ENCODE measurements at regions not wholly inside any gene's neighbourhood (a gene's known extent, or its start where the extent isn't known, plus 50 kb on each side); places are given as distances from the start of the nearest gene placed in this dataset.

- TF ChIP-seq POLR2A (IDR thresholded peaks at IDR 0.05), result no peak
- TF ChIP-seq CTCF (IDR thresholded peaks at IDR 0.05), result no peak
Measured at GRCh38 chr9:115673599-115673998, 480.0 kb upstream of the PAPPA start.
